ENCODE measurements at regions not wholly inside any gene's neighbourhood (a gene's known extent, or its start where the extent isn't known, plus 50 kb on each side); places are given as distances from the start of the nearest gene placed in this dataset.

DNA sequence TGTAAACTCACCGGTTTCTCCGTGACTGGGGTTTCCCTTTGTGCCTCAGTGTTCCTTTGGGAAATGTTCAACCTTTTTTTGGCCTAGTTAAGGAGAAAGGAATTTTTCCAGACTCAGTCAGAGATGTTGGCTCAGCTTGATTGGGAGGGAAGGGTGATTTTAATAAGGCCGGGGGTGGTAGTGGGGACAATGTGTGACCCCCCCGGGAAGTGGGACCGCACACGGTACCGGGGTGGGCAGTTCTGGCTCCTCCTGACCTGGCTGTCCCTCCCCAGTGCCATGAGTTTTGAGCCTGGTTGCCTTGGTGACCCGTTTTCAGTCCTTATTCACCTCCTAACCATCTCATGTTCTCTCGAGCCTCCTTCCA, 132.7 kb downstream of the SNX5 start (continued):
- TF ChIP-seq, protein P1, sequence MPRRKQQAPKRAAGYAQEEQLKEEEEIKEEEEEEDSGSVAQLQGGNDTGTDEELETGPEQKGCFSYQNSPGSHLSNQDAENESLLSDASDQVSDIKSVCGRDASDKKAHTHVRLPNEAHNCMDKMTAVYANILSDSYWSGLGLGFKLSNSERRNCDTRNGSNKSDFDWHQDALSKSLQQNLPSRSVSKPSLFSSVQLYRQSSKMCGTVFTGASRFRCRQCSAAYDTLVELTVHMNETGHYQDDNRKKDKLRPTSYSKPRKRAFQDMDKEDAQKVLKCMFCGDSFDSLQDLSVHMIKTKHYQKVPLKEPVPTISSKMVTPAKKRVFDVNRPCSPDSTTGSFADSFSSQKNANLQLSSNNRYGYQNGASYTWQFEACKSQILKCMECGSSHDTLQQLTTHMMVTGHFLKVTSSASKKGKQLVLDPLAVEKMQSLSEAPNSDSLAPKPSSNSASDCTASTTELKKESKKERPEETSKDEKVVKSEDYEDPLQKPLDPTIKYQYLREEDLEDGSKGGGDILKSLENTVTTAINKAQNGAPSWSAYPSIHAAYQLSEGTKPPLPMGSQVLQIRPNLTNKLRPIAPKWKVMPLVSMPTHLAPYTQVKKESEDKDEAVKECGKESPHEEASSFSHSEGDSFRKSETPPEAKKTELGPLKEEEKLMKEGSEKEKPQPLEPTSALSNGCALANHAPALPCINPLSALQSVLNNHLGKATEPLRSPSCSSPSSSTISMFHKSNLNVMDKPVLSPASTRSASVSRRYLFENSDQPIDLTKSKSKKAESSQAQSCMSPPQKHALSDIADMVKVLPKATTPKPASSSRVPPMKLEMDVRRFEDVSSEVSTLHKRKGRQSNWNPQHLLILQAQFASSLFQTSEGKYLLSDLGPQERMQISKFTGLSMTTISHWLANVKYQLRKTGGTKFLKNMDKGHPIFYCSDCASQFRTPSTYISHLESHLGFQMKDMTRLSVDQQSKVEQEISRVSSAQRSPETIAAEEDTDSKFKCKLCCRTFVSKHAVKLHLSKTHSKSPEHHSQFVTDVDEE (CRISPR knock-in tag; IDR thresholded peaks at IDR 0.05): no peak
- TF ChIP-seq PPARA (CRISPR knock-in tag; IDR thresholded peaks at IDR 0.05; ENCODE audit: borderline replicate concordance) (no peak), CREB5 (CRISPR knock-in tag; IDR thresholded peaks at IDR 0.05; ENCODE audit: low read depth) (no peak), ARNTL (CRISPR knock-in tag; IDR thresholded peaks at IDR 0.05; ENCODE audit: borderline replicate concordance, low read depth) (no peak), ZNF8 (CRISPR knock-in tag; IDR thresholded peaks at IDR 0.05) (no peak), SNAI2 (CRISPR knock-in tag; IDR thresholded peaks at IDR 0.05) (no peak), TOX (CRISPR knock-in tag; IDR thresholded peaks at IDR 0.05; ENCODE audit: borderline replicate concordance) (no peak), RARB (CRISPR knock-in tag; IDR thresholded peaks at IDR 0.05) (no peak), ZNF70 (CRISPR knock-in tag; IDR thresholded peaks at IDR 0.05) (no peak), ZNF565 (CRISPR knock-in tag; conservative IDR thresholded peaks at IDR 0.05; ENCODE audit: low read depth) (no peak)

DNA sequence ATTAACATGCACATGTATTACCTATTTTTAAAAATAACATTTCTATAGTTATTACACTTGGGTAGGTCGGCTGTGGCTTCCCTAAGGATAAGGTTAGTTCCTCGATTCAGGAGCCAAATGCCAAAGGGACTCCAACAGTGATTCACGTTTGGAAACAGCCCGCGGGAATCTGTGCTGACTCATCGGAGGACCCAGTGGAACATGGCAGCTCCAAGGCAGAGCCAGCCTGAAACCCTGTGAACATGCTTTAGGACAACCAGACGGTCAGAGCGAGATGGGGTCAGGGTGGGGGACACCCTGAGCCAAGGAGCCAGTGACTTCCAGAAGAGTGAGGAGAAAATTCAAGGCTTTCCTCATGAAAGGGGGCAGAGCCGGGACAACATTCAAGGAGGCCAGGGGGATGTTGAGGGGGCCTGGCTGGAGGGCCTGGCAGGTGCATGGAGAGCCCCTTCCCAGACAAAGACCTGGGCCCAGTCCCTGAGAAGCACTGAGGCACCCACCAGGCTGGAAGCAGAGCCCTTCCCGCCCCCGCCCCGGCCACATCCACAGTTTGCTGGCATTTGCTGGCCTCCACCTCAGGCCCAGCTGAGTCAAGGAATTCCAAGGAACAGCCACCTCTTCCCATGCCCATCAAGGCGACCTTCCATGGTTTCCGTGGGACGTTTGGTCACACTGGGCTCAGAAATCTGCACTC, 133.2 kb downstream of the SNX5 start:
- TF ChIP-seq CSDC2 (CRISPR knock-in tag; IDR thresholded peaks at IDR 0.05): no peak
- TF ChIP-seq BACH2 (CRISPR knock-in tag; IDR thresholded peaks at IDR 0.05; ENCODE audit: borderline replicate concordance): no peak
- TF ChIP-seq ZC3H10 (CRISPR knock-in tag; IDR thresholded peaks at IDR 0.05): no peak
- ATAC-seq: peak; percentile 79

DNA sequence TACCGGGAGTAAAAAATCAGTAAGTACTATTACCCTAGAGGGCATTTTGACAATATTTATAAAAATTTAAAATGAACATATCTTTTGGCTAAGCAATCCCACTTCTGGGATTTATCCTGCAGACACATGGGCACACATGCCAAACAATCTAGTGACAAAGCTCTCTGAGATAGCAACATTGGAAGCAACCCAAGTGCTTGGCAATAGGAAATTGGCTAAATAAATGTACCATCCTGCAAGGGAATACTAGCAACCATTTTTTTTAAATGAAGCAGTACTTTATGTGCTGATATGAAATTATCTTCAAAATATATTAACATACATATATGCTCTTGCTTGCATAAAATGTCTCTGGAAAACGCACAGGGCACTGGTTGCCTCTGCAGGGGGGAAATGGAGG, 133.8 kb downstream of the SNX5 start:
- ATAC-seq: no peak; the same call in 2 of the 3 replicates
- no peak for TF ChIP-seq CREB5 (CRISPR knock-in tag; IDR thresholded peaks at IDR 0.05; ENCODE audit: low read depth)
- TF ChIP-seq ZFP30 (CRISPR knock-in tag; IDR thresholded peaks at IDR 0.05): no peak
- no peak for TF ChIP-seq PATZ1 (CRISPR knock-in tag; IDR thresholded peaks at IDR 0.05; ENCODE audit: borderline replicate concordance)
- no peak for TF ChIP-seq ARNTL (CRISPR knock-in tag; IDR thresholded peaks at IDR 0.05; ENCODE audit: borderline replicate concordance, low read depth)
- no peak for TF ChIP-seq GLIS3 (CRISPR knock-in tag; IDR thresholded peaks at IDR 0.05)
- no peak for TF ChIP-seq ISL1 (CRISPR knock-in tag; IDR thresholded peaks at IDR 0.05)
- TF ChIP-seq BACH2 (CRISPR knock-in tag; IDR thresholded peaks at IDR 0.05; ENCODE audit: borderline replicate concordance): no peak
- TF ChIP-seq ZFP3 (CRISPR knock-in tag; IDR thresholded peaks at IDR 0.05): no peak
- TF ChIP-seq ESRRG (CRISPR knock-in tag; IDR thresholded peaks at IDR 0.05): no peak
- no peak for TF ChIP-seq ZC3H10 (CRISPR knock-in tag; IDR thresholded peaks at IDR 0.05)
- TF ChIP-seq PPARA (CRISPR knock-in tag; IDR thresholded peaks at IDR 0.05; ENCODE audit: borderline replicate concordance): no peak
- TF ChIP-seq ZNF8 (CRISPR knock-in tag; IDR thresholded peaks at IDR 0.05): no peak
- TF ChIP-seq OSR1 (CRISPR knock-in tag; IDR thresholded peaks at IDR 0.05): no peak
- TF ChIP-seq, protein P2, sequence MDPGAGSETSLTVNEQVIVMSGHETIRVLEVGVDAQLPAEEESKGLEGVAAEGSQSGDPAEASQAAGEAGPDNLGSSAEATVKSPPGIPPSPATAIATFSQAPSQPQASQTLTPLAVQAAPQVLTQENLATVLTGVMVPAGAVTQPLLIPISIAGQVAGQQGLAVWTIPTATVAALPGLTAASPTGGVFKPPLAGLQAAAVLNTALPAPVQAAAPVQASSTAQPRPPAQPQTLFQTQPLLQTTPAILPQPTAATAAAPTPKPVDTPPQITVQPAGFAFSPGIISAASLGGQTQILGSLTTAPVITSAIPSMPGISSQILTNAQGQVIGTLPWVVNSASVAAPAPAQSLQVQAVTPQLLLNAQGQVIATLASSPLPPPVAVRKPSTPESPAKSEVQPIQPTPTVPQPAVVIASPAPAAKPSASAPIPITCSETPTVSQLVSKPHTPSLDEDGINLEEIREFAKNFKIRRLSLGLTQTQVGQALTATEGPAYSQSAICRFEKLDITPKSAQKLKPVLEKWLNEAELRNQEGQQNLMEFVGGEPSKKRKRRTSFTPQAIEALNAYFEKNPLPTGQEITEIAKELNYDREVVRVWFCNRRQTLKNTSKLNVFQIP (CRISPR knock-in tag; IDR thresholded peaks at IDR 0.05; ENCODE audit: borderline replicate concordance, low read depth): no peak
- TF ChIP-seq, protein P3, sequence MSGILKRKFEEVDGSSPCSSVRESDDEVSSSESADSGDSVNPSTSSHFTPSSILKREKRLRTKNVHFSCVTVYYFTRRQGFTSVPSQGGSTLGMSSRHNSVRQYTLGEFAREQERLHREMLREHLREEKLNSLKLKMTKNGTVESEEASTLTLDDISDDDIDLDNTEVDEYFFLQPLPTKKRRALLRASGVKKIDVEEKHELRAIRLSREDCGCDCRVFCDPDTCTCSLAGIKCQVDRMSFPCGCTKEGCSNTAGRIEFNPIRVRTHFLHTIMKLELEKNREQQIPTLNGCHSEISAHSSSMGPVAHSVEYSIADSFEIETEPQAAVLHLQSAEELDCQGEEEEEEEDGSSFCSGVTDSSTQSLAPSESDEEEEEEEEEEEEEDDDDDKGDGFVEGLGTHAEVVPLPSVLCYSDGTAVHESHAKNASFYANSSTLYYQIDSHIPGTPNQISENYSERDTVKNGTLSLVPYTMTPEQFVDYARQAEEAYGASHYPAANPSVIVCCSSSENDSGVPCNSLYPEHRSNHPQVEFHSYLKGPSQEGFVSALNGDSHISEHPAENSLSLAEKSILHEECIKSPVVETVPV (CRISPR knock-in tag; IDR thresholded peaks at IDR 0.05): no peak

Data from SK-N-SH treated with all-trans-retinoic acid at 6 μM for 48 hours (cell line).